Dedifferentiated amniotic fluid mesenchymal stem cell (primary cell): ENCODE measurements at regions not wholly inside any gene's neighbourhood (a gene's known extent, or its start where the extent isn't known, plus 50 kb on each side); places are given as distances from the start of the nearest gene placed in this dataset.
"Not testable (repeated sequence)": the region's sequence is repeated elsewhere in the genome, so short reads cannot be mapped to it uniquely, and the experiment has no call there.

Experiments used
- DNase-seq: peaks from one replicate; pipeline ENCODE4 v3.0.0-alpha.2; 2016; ENCODE audit errors: extremely low spot score

- DNase-seq, result no peak
Observed at GRCh38 chr1:70490153-70490552, 79.1 kb downstream of the CTH start.

GRCh38 chr1:70495370-70495769 lies 84.3 kb downstream of the CTH start:
- no peak for DNase-seq

- DNase-seq, result no peak
Observed at GRCh38 chr1:70496181-70496580, 85.1 kb downstream of the CTH start.

GRCh38 chr1:70497152-70497551 lies 86.1 kb downstream of the CTH start:
- no peak for DNase-seq

- DNase-seq, result no peak
Observed at GRCh38 chr1:70498666-70499065, 87.6 kb downstream of the CTH start.

- DNase-seq, result no peak
Observed at GRCh38 chr1:70499695-70500094, 88.6 kb downstream of the CTH start.

GRCh38 chr1:70503358-70503757 lies 92.3 kb downstream of the CTH start:
- no peak for DNase-seq

GRCh38 chr1:70504176-70504820 lies 93.2 kb downstream of the CTH start:
- no peak for DNase-seq

GRCh38 chr1:70504821-70505193 lies 93.7 kb downstream of the CTH start:
- DNase-seq, result peak; percentile 52

GRCh38 chr1:70507991-70508390 lies 96.9 kb downstream of the CTH start:
- not testable (repeated sequence) for DNase-seq

- peak; percentile 97 for DNase-seq
Observed at GRCh38 chr1:70509996-70510876, 99.2 kb downstream of the CTH start.

GRCh38 chr1:70517444-70517843 lies 106.4 kb downstream of the CTH start:
- DNase-seq, result no peak

- no peak for DNase-seq
Observed at GRCh38 chr1:70518106-70518505, 107.0 kb downstream of the CTH start.

GRCh38 chr1:70528590-70529333 lies 117.7 kb downstream of the CTH start:
- DNase-seq, result peak; percentile 25

- DNase-seq, result no peak
Observed at GRCh38 chr1:70536708-70537366, 125.8 kb downstream of the CTH start.

- DNase-seq, result no peak
Observed at GRCh38 chr1:70537788-70538187, 126.7 kb downstream of the CTH start.

GRCh38 chr1:70542030-70542429 lies 131.0 kb downstream of the CTH start:
- no peak for DNase-seq

- DNase-seq, result no peak
Observed at GRCh38 chr1:70542856-70543255, 131.8 kb downstream of the CTH start.

- DNase-seq, result no peak
Observed at GRCh38 chr1:70546726-70547125, 135.7 kb downstream of the CTH start.

GRCh38 chr1:70552662-70553566 lies 141.8 kb downstream of the CTH start:
- DNase-seq, result no peak

GRCh38 chr1:70553567-70553956 lies 142.5 kb downstream of the CTH start:
- DNase-seq, result no peak
